EH (cell line): ENCODE measurements at regions not wholly inside any gene's neighbourhood (a gene's known extent, or its start where the extent isn't known, plus 50 kb on each side); places are given as distances from the start of the nearest gene placed in this dataset.
"Not testable (repeated sequence)": the region's sequence is repeated elsewhere in the genome, so short reads cannot be mapped to it uniquely, and the experiment has no call there.

ENCODE experiments used
- DNase-seq: peaks from one replicate; pipeline ENCODE4 v3.0.0-alpha.2; 2015; ENCODE audit warnings: low read depth

GRCh38 chr5:6108981-6109825 is 269.1 kb downstream of the MED10 start:
- no peak for DNase-seq

GRCh38 chr5:6108540-6108848 is 269.9 kb downstream of the MED10 start:
- DNase-seq = no peak

- no peak for DNase-seq
Observed at GRCh38 chr5:6107675-6108539, 270.4 kb downstream of the MED10 start.

GRCh38 chr5:6106756-6107155 is 271.6 kb downstream of the MED10 start:
- DNase-seq = no peak

GRCh38 chr5:6105320-6105719 is 273.0 kb downstream of the MED10 start:
- no peak for DNase-seq

GRCh38 chr5:6096101-6096500 is 282.2 kb downstream of the MED10 start:
- DNase-seq = no peak

DNA sequence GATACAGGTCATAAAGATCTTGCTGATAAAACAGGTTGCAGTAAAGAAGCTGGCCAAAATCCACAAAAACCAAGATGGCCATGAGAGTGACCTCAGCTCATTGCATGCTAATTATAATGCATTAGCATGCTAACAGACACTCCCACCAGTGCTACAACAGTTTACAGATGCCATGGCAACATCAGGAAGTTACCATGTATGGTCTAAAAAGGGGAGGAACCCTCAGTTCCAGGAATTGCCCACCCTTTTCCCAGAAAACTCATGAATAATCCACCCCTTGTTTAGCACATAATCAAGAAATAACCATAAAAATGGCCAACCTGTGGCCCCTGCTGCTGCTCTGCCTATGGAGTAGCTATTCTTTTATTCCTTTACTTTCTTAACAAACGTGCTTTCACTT is 284.2 kb downstream of the MED10 start:
- DNase-seq = not testable (repeated sequence)

- DNase-seq = no peak
Observed at GRCh38 chr5:6090838-6091237, 287.5 kb downstream of the MED10 start.

GRCh38 chr5:6090079-6090654 is 288.2 kb downstream of the MED10 start:
- DNase-seq = no peak

DNA sequence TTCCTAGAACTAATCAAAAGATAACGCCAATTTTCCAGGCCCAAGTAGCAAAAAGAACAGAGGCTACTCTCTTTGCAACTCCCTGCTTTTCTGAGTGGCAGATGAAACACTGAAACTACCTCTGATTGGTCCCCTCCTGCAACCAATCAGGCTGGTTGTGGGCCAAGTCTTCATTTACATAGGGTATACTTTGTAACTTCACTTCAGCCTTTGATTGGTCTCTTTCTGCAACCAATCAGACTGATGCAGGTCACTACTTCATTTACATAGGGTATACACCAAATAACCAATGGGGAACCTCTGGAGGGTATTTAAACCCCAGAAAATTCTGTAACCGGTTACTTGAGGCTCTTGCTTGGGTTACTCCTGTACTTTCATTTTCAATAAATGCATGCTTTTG is 289.6 kb downstream of the MED10 start:
- DNase-seq = no peak

GRCh38 chr5:6087576-6087975 is 290.8 kb downstream of the MED10 start:
- no peak for DNase-seq

GRCh38 chr5:6086871-6087270 is 291.5 kb downstream of the MED10 start:
- DNase-seq = no peak

DNA sequence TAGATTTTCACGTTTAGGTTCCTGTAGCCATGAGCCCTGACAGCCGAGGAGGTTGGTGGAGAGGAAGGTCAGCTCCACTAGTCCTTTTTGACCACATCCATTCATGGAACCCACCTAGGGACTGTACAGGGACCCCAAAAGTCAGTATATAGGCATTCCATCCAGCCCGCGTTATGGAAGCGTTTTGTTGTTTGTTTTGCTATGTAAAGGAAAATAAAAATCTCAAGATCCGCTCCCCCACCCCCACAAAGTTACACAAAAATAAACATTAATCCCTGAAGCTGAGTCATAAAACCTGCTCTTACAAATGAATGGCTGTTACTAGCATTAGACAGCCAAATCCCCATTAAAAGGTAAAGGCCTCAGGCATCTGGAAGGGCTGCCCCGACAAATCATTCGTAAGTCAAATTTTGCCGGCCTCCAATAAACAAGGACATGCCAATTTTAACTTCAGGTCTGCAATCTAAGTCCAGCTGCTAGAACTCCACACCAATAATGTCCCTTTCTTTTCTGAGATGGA is 292.9 kb downstream of the MED10 start:
- no peak for DNase-seq

DNA sequence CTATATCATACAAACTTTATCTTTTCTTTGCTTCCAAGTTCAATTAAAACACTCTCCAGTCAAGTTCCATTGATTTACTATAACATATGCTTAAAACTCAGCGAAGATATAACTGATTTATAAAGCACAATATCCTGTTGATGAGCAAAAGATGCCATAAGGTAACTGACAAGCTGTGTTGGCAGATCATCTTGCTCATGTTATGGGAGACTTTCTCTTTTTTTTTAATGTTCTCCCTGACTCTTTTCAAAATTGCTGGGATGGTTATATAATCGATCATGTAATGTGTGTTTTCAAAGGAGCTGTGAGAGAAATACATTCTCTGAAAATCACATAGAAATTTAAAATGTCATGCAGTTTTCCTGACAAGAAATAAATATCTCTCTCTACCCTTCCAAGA is 293.5 kb downstream of the MED10 start:
- no peak for DNase-seq

GRCh38 chr5:6084376-6084775 is 294.0 kb downstream of the MED10 start:
- DNase-seq = no peak

DNA sequence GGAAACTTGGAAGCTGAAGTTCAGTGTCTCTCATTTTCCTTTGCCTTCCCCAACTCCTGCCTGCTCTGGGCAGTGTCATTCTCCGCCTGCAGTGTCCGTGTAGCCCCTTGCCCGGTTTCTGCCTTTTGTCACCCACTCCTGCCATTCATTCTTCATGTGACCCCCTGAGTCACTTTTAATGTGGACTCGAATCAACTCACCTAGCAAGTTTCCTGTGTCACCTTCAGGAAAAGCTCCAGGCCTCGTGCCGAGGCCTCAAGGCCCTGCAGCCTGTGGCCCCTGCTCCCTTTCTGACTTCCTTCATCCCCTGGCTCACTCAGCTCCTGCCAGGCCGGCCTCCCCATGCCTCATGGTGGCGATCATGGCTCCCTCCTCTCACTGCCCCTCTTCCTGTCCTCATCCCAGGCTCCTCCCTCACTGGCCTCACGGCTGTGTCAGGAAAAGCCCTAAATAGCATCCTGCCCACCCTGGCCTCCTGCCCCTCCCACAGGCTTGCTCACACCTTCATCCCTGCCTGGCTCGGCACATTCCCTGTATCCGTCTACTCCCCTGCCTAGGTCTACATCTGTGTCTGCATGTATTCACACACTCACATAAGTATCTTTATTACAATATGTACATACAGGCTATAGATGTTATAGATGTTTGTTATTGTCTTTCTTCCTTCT is 294.9 kb downstream of the MED10 start:
- DNase-seq = no peak

GRCh38 chr5:6082685-6083084 is 295.7 kb downstream of the MED10 start:
- no peak for DNase-seq

DNA sequence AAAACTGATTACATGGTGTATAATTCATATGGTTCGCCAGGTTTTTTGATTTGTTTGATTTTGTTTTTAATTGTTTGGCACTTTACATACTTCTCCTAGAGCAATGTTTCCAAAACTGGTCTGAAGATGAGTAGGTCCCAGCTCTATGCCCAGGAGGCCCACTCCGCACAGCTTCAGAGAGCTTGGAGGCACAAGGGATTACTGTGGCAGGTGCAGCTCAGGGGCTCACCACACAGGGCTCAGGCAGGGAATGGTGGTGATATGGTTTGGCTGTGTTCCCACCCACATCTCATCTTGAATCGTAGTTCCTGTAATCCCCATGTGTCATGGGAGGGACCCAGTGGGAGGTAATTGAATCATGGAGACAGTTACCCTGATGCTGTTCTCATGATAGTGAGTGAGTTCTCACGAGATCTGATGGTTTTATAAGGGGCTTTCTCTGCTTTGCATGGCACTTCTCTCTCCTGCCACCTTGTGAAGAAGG is 296.6 kb downstream of the MED10 start:
- DNase-seq = no peak

- no peak for DNase-seq
Observed at GRCh38 chr5:6080930-6081726, 297.2 kb downstream of the MED10 start.

- no peak for DNase-seq
Observed at GRCh38 chr5:6080436-6080835, 297.9 kb downstream of the MED10 start.

DNA sequence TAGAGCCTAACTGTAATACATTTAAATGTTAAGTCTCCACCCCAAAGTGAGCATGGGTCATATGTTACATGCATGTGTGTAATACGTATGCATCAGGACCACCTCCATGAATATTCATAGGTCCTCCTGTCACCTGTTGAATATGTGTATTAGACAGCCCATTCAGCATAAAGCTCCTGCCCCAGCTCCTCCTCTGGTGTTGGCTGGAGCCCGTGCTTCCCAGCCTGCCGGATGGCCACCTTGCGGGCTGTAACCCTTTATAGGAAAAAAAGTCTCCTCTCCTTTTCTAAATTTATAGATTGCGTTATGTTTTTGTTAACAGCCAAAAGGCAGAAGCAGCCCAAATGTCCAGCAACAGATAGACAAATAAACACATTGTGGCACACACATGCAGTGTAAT is 299.5 kb downstream of the MED10 start:
- DNase-seq = no peak
